ENCODE measurements at regions not wholly inside any gene's neighbourhood (a gene's known extent, or its start where the extent isn't known, plus 50 kb on each side); places are given as distances from the start of the nearest gene placed in this dataset.

DNA sequence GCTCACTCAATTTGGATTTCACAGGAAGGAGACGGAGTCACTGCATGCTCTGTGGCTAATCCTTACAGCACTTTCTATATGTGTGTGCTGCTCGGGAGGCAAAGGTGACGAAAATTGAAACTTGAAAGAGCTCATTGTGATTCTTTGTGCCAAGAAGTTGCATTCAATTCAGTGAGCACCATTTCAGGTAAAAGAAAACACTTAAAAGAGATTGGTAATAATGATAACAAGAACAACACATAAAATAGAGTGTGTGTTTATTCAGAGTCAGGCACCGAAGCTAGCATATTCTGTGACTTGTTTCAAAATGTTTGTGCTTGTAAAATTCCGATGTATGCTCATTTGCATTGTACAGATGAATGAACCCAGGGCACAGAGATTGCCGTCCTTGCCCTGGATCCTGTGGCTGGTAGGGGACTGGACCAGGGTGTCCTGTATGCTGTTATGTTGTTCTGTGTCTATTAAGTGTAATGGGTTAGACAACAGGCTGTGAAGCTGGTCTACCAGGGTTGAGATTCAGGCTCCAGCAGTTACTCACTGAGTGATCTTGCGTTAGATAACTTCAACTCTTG, 193.3 kb upstream of the PROK2 start:
- Histone ChIP-seq H3K79me1 (ENCODE audit: insufficient read depth, low read depth, low read length, poor library complexity, severe bottlenecking) (no peaks in the 10 kb centered on the region), H2BK20ac (ENCODE audit: low read depth, low read length, poor library complexity, severe bottlenecking) (no peak overlapping the region), H3K79me2 (ENCODE audit: insufficient read depth, low read length) (no peaks in the 10 kb centered on the region), H4K20me1 (ENCODE audit: control insufficient read depth, insufficient read depth, insufficient read length) (no peaks in the 10 kb centered on the region), H3K23ac (ENCODE audit: insufficient read length, low read depth, low read length) (no peak overlapping the region), H2AK5ac (ENCODE audit: insufficient read length, low read length) (no peak overlapping the region), H3K14ac (ENCODE audit: insufficient read depth, low read length) (no peak overlapping the region), H3K4me1 (ENCODE audit: insufficient read depth, low read length) (no peaks in the 10 kb centered on the region), H4K8ac (replicated peaks; ENCODE audit: insufficient read length, low read depth, low read length) (no peak overlapping the region), H2AFZ (ENCODE audit: low read length) (no peak overlapping the region), H3T11ph (ENCODE audit: low read length) (no peak overlapping the region), H4K5ac (ENCODE audit: insufficient read length, low read depth, low read length) (no peak overlapping the region), H2BK120ac (ENCODE audit: low read depth, low read length, poor library complexity, severe bottlenecking) (no peak overlapping the region), H3K9me3 (ENCODE audit: control insufficient read depth, low read depth, low read length) (no peaks in the 10 kb centered on the region), H2BK12ac (ENCODE audit: insufficient read length, low read depth, low read length) (no peak overlapping the region), H3K18ac (ENCODE audit: insufficient read length, low read depth, low read length) (no peak overlapping the region), H3K56ac (ENCODE audit: insufficient read length, low read depth, low read length) (no peak overlapping the region), H3K4ac (ENCODE audit: low read depth, low read length) (no peak overlapping the region), H3K27me3 (ENCODE audit: insufficient read depth, low read length) (no peaks in the 10 kb centered on the region), H3K23me2 (ENCODE audit: insufficient read length, low read depth, low read length, poor library complexity, severe bottlenecking) (no peaks in the 10 kb centered on the region), H3K27ac (ENCODE audit: insufficient read length, low read depth, low read length) (no peak overlapping the region), H2BK15ac (ENCODE audit: low read depth, low read length) (no peak overlapping the region), H2BK5ac (ENCODE audit: insufficient read length, low read length) (no peak overlapping the region), H3K4me2 (ENCODE audit: insufficient read depth, insufficient read length, low read length) (no peak overlapping the region), H3K9ac (ENCODE audit: extremely low read depth, insufficient read length, low read length) (no peak overlapping the region), H4K91ac (ENCODE audit: insufficient read length, low read depth, low read length) (no peak overlapping the region)
- Mint-ChIP-seq H3K27me3 (ENCODE audit: low read depth) (no peaks in the 10 kb centered on the region; the same call in 1 of the 2 replicates), H3K36me3 (ENCODE audit: insufficient read depth in 1 of 3, low read depth in 3 of 3) (no peaks in the 10 kb centered on the region; a peak in 1 of 7 replicates), H3K4me3 (no peak overlapping the region), H3K4me1 (peaks cover 17 to 19% of the 10 kb centered on the region in 2 experiments), H3K9me3 (no peaks in the 10 kb centered on the region; a peak in 1 of 5 replicates), H3K27ac (no peak overlapping the region)
- TF ChIP-seq, protein P1, sequence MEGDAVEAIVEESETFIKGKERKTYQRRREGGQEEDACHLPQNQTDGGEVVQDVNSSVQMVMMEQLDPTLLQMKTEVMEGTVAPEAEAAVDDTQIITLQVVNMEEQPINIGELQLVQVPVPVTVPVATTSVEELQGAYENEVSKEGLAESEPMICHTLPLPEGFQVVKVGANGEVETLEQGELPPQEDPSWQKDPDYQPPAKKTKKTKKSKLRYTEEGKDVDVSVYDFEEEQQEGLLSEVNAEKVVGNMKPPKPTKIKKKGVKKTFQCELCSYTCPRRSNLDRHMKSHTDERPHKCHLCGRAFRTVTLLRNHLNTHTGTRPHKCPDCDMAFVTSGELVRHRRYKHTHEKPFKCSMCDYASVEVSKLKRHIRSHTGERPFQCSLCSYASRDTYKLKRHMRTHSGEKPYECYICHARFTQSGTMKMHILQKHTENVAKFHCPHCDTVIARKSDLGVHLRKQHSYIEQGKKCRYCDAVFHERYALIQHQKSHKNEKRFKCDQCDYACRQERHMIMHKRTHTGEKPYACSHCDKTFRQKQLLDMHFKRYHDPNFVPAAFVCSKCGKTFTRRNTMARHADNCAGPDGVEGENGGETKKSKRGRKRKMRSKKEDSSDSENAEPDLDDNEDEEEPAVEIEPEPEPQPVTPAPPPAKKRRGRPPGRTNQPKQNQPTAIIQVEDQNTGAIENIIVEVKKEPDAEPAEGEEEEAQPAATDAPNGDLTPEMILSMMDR (conservative IDR thresholded peaks at IDR 0.05), result no peak
- no CpG with 5 or more reads among the region's 7 CpGs for WGBS (ENCODE audit: extremely low coverage, insufficient read length, low lambda C conversion rate)
- DNase-seq, result no peak

Measured in H9 (cell line).